HG03175 (cell line): ENCODE measurements at regions not wholly inside any gene's neighbourhood (a gene's known extent, or its start where the extent isn't known, plus 50 kb on each side); places are given as distances from the start of the nearest gene placed in this dataset.

Source experiments
- ATAC-seq: cut with Tn5 transposase; IDR thresholded peaks from one replicate; pipeline ENCODE4 v1.9.1; 2021; ENCODE audit warnings: mild to moderate bottlenecking, moderate library complexity; ENCODE audit not compliant: unreplicated experiment

- ATAC-seq = no peak
Observed at GRCh38 chr9:81741103-81741502, 51.8 kb upstream of the TLE1 start.

- ATAC-seq = no peak
Observed at GRCh38 chr9:81748091-81748490, 58.7 kb upstream of the TLE1 start.

- no peak for ATAC-seq
Observed at GRCh38 chr9:81753436-81753835, 64.1 kb upstream of the TLE1 start.

GRCh38 chr9:81754245-81754644 lies 64.9 kb upstream of the TLE1 start:
- no peak for ATAC-seq

- ATAC-seq = no peak
Observed at GRCh38 chr9:81755721-81756120, 66.4 kb upstream of the TLE1 start.

GRCh38 chr9:81756561-81756960 lies 67.2 kb upstream of the TLE1 start:
- ATAC-seq = no peak

GRCh38 chr9:81758123-81758797 lies 68.9 kb upstream of the TLE1 start:
- ATAC-seq = no peak

- ATAC-seq = no peak
Observed at GRCh38 chr9:81759680-81760215, 70.4 kb upstream of the TLE1 start.

- ATAC-seq = no peak
Observed at GRCh38 chr9:81767921-81768320, 78.6 kb upstream of the TLE1 start.

GRCh38 chr9:81771571-81771970 lies 82.2 kb upstream of the TLE1 start:
- no peak for ATAC-seq

- no peak for ATAC-seq
Observed at GRCh38 chr9:81772144-81772543, 82.8 kb upstream of the TLE1 start.

- ATAC-seq = no peak
Observed at GRCh38 chr9:81776390-81776789, 87.0 kb upstream of the TLE1 start.

- ATAC-seq = no peak
Observed at GRCh38 chr9:81776834-81777233, 87.5 kb upstream of the TLE1 start.

GRCh38 chr9:81777482-81777881 lies 88.1 kb upstream of the TLE1 start:
- no peak for ATAC-seq

GRCh38 chr9:81782313-81782995 lies 93.1 kb upstream of the TLE1 start:
- no peak for ATAC-seq

- ATAC-seq = no peak
Observed at GRCh38 chr9:81787747-81788632, 98.6 kb upstream of the TLE1 start.

GRCh38 chr9:81789721-81790120 lies 100.4 kb upstream of the TLE1 start:
- ATAC-seq = no peak

- no peak for ATAC-seq
Observed at GRCh38 chr9:81790166-81790565, 100.8 kb upstream of the TLE1 start.

- ATAC-seq = no peak
Observed at GRCh38 chr9:81791076-81791475, 101.7 kb upstream of the TLE1 start.

- no peak for ATAC-seq
Observed at GRCh38 chr9:81798606-81799005, 109.3 kb upstream of the TLE1 start.

- ATAC-seq = no peak
Observed at GRCh38 chr9:81801190-81801589, 111.8 kb upstream of the TLE1 start.
